PC-3 (cell line): ENCODE measurements at regions not wholly inside any gene's neighbourhood (a gene's known extent, or its start where the extent isn't known, plus 50 kb on each side); places are given as distances from the start of the nearest gene placed in this dataset.

Experiments used
- ATAC-seq: fragments of 200-7000 bp; cut with Tn5 transposase; 2 replicates; pipeline ENCODE4 v1.9.1; 2020; ENCODE audit warnings: mild to moderate bottlenecking, moderate library complexity
- BruUV-seq: library from RNA; stranded (reverse); fragments of 400-500 nt; replicated peaks from 2 replicates; lab custom pipeline; 2021; lab: Mats Ljungman, UMichigan
- CTCF ChIA-PET: fragments of 300-600 bp; sonication (Branson Sonifier 250); formaldehyde crosslinking; loops from one replicate; lab custom pipeline; 2022; ENCODE audit warnings: antibody characterized with exemption; lab: Charles Lee
- POLR2A ChIA-PET: fragments of 300-600 bp; sonication (Branson Sonifier 250); formaldehyde crosslinking; loops from one replicate; lab custom pipeline; 2022; ENCODE audit warnings: antibody characterized with exemption; ENCODE audit not compliant: unreplicated experiment; lab: Charles Lee
- DNase-seq: peaks from one replicate; pipeline ENCODE4 v3.0.0-alpha.2; 2015
- H2AFZ ChIP-seq: fragments of 300-600 bp; sonication (generic); 2 replicates; pipeline ENCODE4 v1.6.0; 2016; ENCODE audit warnings: antibody characterized with exemption, low read length
- H3F3A ChIP-seq: fragments of 300-600 bp; sonication (generic); one replicate; pipeline ENCODE4 v1.6.0; 2017; ENCODE audit warnings: antibody characterized with exemption, low read length, control low read depth, mild to moderate bottlenecking; ENCODE audit not compliant: unreplicated experiment
- H3K27ac ChIP-seq: fragments of 300-600 bp; sonication (generic); 2 replicates; pipeline ENCODE4 v1.5.1; 2016; ENCODE audit warnings: mild to moderate bottlenecking, low read length
- H3K27me3 ChIP-seq: fragments of 300-600 bp; sonication (generic); 2 replicates; pipeline ENCODE4 v1.6.1; 2016; ENCODE audit warnings: low read length, mixed read lengths
- H3K36me3 ChIP-seq: fragments of 300-600 bp; sonication (generic); 2 replicates; pipeline ENCODE4 v1.6.1; 2016; ENCODE audit warnings: low read depth, mixed run types, low read length, mixed read lengths
- H3K4me1 ChIP-seq: fragments of 300-600 bp; sonication (generic); 2 replicates; pipeline ENCODE4 v1.5.1; 2016; ENCODE audit warnings: low read length; ENCODE audit not compliant: insufficient read depth
- H3K4me2 ChIP-seq: fragments of 300-600 bp; sonication (generic); 2 replicates; pipeline ENCODE4 v1.6.0; 2016; ENCODE audit warnings: low read length
- H3K4me3 ChIP-seq: fragments of 300-600 bp; sonication (generic); 2 replicates; pipeline ENCODE4 v1.5.1; 2016; ENCODE audit warnings: mild to moderate bottlenecking, low read length, mixed read lengths
- H3K79me2 ChIP-seq: fragments of 300-600 bp; sonication (generic); 2 replicates; pipeline ENCODE4 v1.6.1; 2017; ENCODE audit warnings: low read length, mixed read lengths
- H3K9ac ChIP-seq: fragments of 300-600 bp; sonication (generic); 2 replicates; pipeline ENCODE4 v1.6.0; 2016; ENCODE audit warnings: mild to moderate bottlenecking, low read length
- H3K9me2 ChIP-seq: fragments of 300-600 bp; sonication (generic); replicated peaks from 2 replicates; pipeline ENCODE4 v1.6.1; 2016; ENCODE audit warnings: mixed run types, low read length, mixed read lengths
- H3K9me3 ChIP-seq: fragments of 300-600 bp; sonication (generic); 2 replicates; pipeline ENCODE4 v1.6.1; 2016; ENCODE audit warnings: low read length, mixed read lengths
- H4K20me1 ChIP-seq: fragments of 300-600 bp; sonication (generic); 2 replicates; pipeline ENCODE4 v1.6.1; 2016; ENCODE audit warnings: low read length, mixed read lengths
- EZH2 ChIP-seq: fragments of 300-600 bp; sonication (generic); IDR thresholded peaks from one replicate; pipeline ENCODE4 v1.6.1; 2017; ENCODE audit warnings: antibody characterized with exemption, mild to moderate bottlenecking, low read length; ENCODE audit not compliant: unreplicated experiment
- EZH2phosphoT487 ChIP-seq: fragments of 300-600 bp; sonication (generic); IDR thresholded peaks from 2 replicates; pipeline ENCODE4 v1.6.1; 2018; ENCODE audit warnings: mild to moderate bottlenecking, antibody characterized with exemption, low read length, borderline replicate concordance
- intact Hi-C: fragments of 100-400 bp; cut with micrococcal nuclease; formaldehyde crosslinking; loops from 2 replicates; pipeline ENCODE4 v1.9.0; 2023
- TF ChIP-seq, protein P1 (sequence below): fragments of 300-600 bp; sonication (generic); conservative IDR thresholded peaks from 2 replicates; pipeline ENCODE4 v1.5.1; 2017; ENCODE audit warnings: antibody characterized with exemption, low read depth, mild to moderate bottlenecking, low read length

DNA sequence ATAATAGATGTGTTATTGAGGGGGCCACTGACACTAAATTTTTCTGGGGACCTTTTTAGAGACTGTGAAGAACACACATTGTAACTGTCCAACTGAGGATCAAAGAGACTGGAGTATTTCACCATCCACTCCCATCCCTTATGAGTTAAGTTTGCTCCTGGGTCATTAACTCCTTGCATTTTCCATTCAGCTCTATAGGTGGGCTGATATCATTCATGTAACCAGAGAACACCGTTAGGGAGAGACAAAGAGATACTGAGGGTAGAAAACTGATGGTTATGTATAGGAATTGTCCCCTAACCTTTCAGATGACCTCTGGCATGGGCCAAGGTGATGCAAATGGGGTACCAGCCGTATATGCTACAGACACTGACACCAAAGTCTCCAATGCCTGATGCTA, 142.4 kb upstream of the TLR4 start:
- no TSS peak for BruUV-seq
- Histone ChIP-seq H3K27ac (no peak overlapping the region), H3K9ac (no peak overlapping the region), H3K36me3 (no peaks in the 10 kb centered on the region), H3K4me2 (no peak overlapping the region), H3K27me3 (no peaks in the 10 kb centered on the region), H2AFZ (no peak overlapping the region), H3K79me2 (no peaks in the 10 kb centered on the region), H3K4me1 (no peaks in the 10 kb centered on the region), H4K20me1 (no peaks in the 10 kb centered on the region), H3K4me3 (no peak overlapping the region), H3F3A (no peaks in the 10 kb centered on the region), H3K9me2 (no peaks in the 10 kb centered on the region), H3K9me3 (no peaks in the 10 kb centered on the region)
- ChIA-PET CTCF (no interaction called here), POLR2A (no interaction called here)
- intact Hi-C loops = no loop called here
- no peak for ATAC-seq
- TF ChIP-seq, protein P1, sequence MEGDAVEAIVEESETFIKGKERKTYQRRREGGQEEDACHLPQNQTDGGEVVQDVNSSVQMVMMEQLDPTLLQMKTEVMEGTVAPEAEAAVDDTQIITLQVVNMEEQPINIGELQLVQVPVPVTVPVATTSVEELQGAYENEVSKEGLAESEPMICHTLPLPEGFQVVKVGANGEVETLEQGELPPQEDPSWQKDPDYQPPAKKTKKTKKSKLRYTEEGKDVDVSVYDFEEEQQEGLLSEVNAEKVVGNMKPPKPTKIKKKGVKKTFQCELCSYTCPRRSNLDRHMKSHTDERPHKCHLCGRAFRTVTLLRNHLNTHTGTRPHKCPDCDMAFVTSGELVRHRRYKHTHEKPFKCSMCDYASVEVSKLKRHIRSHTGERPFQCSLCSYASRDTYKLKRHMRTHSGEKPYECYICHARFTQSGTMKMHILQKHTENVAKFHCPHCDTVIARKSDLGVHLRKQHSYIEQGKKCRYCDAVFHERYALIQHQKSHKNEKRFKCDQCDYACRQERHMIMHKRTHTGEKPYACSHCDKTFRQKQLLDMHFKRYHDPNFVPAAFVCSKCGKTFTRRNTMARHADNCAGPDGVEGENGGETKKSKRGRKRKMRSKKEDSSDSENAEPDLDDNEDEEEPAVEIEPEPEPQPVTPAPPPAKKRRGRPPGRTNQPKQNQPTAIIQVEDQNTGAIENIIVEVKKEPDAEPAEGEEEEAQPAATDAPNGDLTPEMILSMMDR = no peak
- no peak for TF ChIP-seq EZH2phosphoT487
- no peak for TF ChIP-seq EZH2
- DNase-seq = no peak

DNA sequence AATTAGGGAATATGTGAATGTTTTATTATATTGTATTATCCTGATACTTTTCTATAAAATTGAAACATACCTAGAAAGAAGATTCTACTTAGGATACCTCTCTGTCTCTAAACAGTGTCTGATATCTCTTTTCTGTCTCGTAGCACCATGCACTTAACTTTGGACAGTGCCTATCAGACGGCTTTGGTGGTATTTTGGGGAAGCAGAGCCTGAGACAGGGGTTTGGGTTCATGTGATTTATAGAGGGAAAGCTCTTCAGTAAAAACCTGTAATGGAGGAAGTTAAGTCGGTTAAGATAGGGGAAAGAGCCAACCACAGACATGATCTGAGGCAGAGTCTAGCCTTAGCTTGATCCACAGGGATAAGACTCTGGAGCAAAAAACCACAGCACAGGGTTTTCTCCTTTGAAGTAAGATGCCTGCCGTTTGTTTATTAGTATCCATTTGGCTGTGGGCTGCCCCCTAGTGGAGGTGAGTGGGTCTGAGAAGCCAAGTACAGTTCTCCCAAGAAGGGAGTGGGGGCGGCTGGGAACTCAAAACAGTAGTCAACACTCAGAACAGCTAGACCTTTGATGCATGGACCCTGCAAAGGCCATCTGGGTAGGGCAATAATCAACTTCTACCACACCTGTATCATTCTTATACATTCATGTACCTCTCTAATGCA, 141.2 kb upstream of the ASTN2 start:
- H3K36me3 ChIP-seq = no peaks in the 10 kb centered on the region
- H3F3A ChIP-seq = no peaks in the 10 kb centered on the region
- no peak overlapping the region for H3K4me2 ChIP-seq
- no peak overlapping the region for H3K27ac ChIP-seq
- H3K4me3 ChIP-seq = no peak overlapping the region
- BruUV-seq = no TSS peak
- DNase-seq = peak; percentile 11
- intact Hi-C loops = no loop called here
- no peaks in the 10 kb centered on the region for H3K9me2 ChIP-seq
- TF ChIP-seq, protein P1 = peak; percentile 44; the same call in 1 of the 2 replicates
- TF ChIP-seq EZH2 = no peak
- H3K4me1 ChIP-seq = no peaks in the 10 kb centered on the region
- no peaks in the 10 kb centered on the region for H4K20me1 ChIP-seq
- H3K79me2 ChIP-seq = no peaks in the 10 kb centered on the region
- no peaks in the 10 kb centered on the region for H3K9me3 ChIP-seq
- ChIA-PET CTCF (no interaction called here), POLR2A (no interaction called here)
- no peak for ATAC-seq
- no peak overlapping the region for H3K9ac ChIP-seq
- H2AFZ ChIP-seq = no peak overlapping the region
- no peaks in the 10 kb centered on the region for H3K27me3 ChIP-seq

DNA sequence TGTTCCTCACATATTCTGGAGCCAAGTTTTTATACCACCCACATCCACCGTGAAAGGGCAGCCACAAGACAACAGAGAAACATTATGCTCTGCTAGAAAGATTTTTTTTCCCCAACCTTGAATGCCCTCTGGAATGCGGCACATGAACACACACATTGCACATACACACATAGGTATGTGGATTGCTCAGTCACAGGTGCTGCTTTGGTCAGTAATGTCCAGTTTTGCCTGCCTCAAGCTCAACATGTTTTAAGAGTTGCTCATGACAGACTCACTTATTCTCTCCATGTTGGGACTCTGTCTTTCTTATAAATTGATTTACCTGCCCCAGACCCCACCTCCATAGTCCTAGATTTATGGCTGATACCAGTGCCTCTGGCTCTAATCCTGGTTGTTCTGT, 138.0 kb upstream of the ASTN2 start:
- DNase-seq = no peak
- H3K4me1 ChIP-seq = no peaks in the 10 kb centered on the region
- no peak overlapping the region for H3K4me3 ChIP-seq
- BruUV-seq = no TSS peak
- H3K4me2 ChIP-seq = no peak overlapping the region
- no peaks in the 10 kb centered on the region for H3K27me3 ChIP-seq
- no peaks in the 10 kb centered on the region for H3K9me2 ChIP-seq
- no peak overlapping the region for H3K9ac ChIP-seq
- no peak for TF ChIP-seq EZH2
- no peak for TF ChIP-seq EZH2phosphoT487
- TF ChIP-seq, protein P1 = no peak
- H3K27ac ChIP-seq = no peak overlapping the region
- intact Hi-C loops = no loop called here
- H3K36me3 ChIP-seq = no peaks in the 10 kb centered on the region
- no peaks in the 10 kb centered on the region for H3K79me2 ChIP-seq
- CTCF ChIA-PET = no interaction called here
- ATAC-seq = no peak
- POLR2A ChIA-PET = no interaction called here
- H3F3A ChIP-seq = no peaks in the 10 kb centered on the region
- H2AFZ ChIP-seq = no peak overlapping the region
- H3K9me3 ChIP-seq = no peaks in the 10 kb centered on the region
- no peaks in the 10 kb centered on the region for H4K20me1 ChIP-seq
